ENCODE measurements at regions not wholly inside any gene's neighbourhood (a gene's known extent, or its start where the extent isn't known, plus 50 kb on each side); places are given as distances from the start of the nearest gene placed in this dataset.
"Not testable (repeated sequence)": the region's sequence is repeated elsewhere in the genome, so short reads cannot be mapped to it uniquely, and the experiment has no call there.

- Histone ChIP-seq H3K4me1 (ENCODE audit: control insufficient read depth, insufficient read depth, low read length) (no peaks in the 10 kb centered on the region), H3K4me2 (ENCODE audit: low read length) (no peak overlapping the region), H3K27me3 (ENCODE audit: control insufficient read depth, insufficient read depth, low read length) (no peaks in the 10 kb centered on the region)
Observed at GRCh38 chr22:25477358-25477757, 87.1 kb upstream of the GRK3 start.

GRCh38 chr22:25478111-25478510 is 86.4 kb upstream of the GRK3 start:
- no peak overlapping the region for H3K4me3 ChIP-seq (ENCODE audit: low read length)
- H3K9ac ChIP-seq (ENCODE audit: low read depth, low read length): no peak overlapping the region
- H3K4me1 ChIP-seq (ENCODE audit: control insufficient read depth, insufficient read depth, low read length): no peaks in the 10 kb centered on the region
- H3K36me3 ChIP-seq (ENCODE audit: insufficient read depth, low read length): no peaks in the 10 kb centered on the region
- H3K9me3 ChIP-seq (replicated peaks; ENCODE audit: low read length): no peaks in the 10 kb centered on the region
- no peaks in the 10 kb centered on the region for H3K27me3 ChIP-seq (ENCODE audit: control insufficient read depth, insufficient read depth, low read length)
- no peak overlapping the region for H3K4me2 ChIP-seq (ENCODE audit: low read length)

More at GRCh38 chr22:25477358-25477757, 87.1 kb upstream of the GRK3 start:
- Histone ChIP-seq H3K4me3 (ENCODE audit: low read length) (no peak overlapping the region), H3K36me3 (ENCODE audit: insufficient read depth, low read length) (no peaks in the 10 kb centered on the region), H3K9ac (ENCODE audit: low read depth, low read length) (no peak overlapping the region), H3K9me3 (replicated peaks; ENCODE audit: low read length) (no peaks in the 10 kb centered on the region)

GRCh38 chr22:25478528-25478927 is 85.9 kb upstream of the GRK3 start:
- H3K4me3 ChIP-seq (ENCODE audit: low read length): no peak overlapping the region
- H3K4me2 ChIP-seq (ENCODE audit: low read length): no peak overlapping the region
- H3K4me1 ChIP-seq (ENCODE audit: control insufficient read depth, insufficient read depth, low read length): no peaks in the 10 kb centered on the region
- no peaks in the 10 kb centered on the region for H3K9me3 ChIP-seq (replicated peaks; ENCODE audit: low read length)
- H3K27me3 ChIP-seq (ENCODE audit: control insufficient read depth, insufficient read depth, low read length): no peaks in the 10 kb centered on the region
- no peak overlapping the region for H3K9ac ChIP-seq (ENCODE audit: low read depth, low read length)
- H3K36me3 ChIP-seq (ENCODE audit: insufficient read depth, low read length): no peaks in the 10 kb centered on the region

GRCh38 chr22:25480868-25481267 is 83.6 kb upstream of the GRK3 start:
- not testable (repeated sequence) for H3K9me3 ChIP-seq (replicated peaks; ENCODE audit: low read length); H3K9ac ChIP-seq (ENCODE audit: low read depth, low read length); H3K27me3 ChIP-seq (ENCODE audit: control insufficient read depth, insufficient read depth, low read length); H3K4me3 ChIP-seq (ENCODE audit: low read length); H3K36me3 ChIP-seq (ENCODE audit: insufficient read depth, low read length); H3K4me2 ChIP-seq (ENCODE audit: low read length); H3K4me1 ChIP-seq (ENCODE audit: control insufficient read depth, insufficient read depth, low read length)

GRCh38 chr22:25482091-25482760 is 82.2 kb upstream of the GRK3 start:
- no peak overlapping the region for H3K9ac ChIP-seq (ENCODE audit: low read depth, low read length)
- H3K4me1 ChIP-seq (ENCODE audit: control insufficient read depth, insufficient read depth, low read length): no peaks in the 10 kb centered on the region
- no peaks in the 10 kb centered on the region for H3K27me3 ChIP-seq (ENCODE audit: control insufficient read depth, insufficient read depth, low read length)
- H3K9me3 ChIP-seq (replicated peaks; ENCODE audit: low read length): no peaks in the 10 kb centered on the region
- no peak overlapping the region for H3K4me2 ChIP-seq (ENCODE audit: low read length)
- no peak overlapping the region for H3K4me3 ChIP-seq (ENCODE audit: low read length)
- H3K36me3 ChIP-seq (ENCODE audit: insufficient read depth, low read length): no peaks in the 10 kb centered on the region

GRCh38 chr22:25482868-25483639 is 81.4 kb upstream of the GRK3 start:
- H3K4me3 ChIP-seq (ENCODE audit: low read length): no peak overlapping the region
- H3K27me3 ChIP-seq (ENCODE audit: control insufficient read depth, insufficient read depth, low read length): no peaks in the 10 kb centered on the region
- H3K4me2 ChIP-seq (ENCODE audit: low read length): no peak overlapping the region
- peaks cover 3% of the 10 kb centered on the region for H3K4me1 ChIP-seq (ENCODE audit: control insufficient read depth, insufficient read depth, low read length)
- no peaks in the 10 kb centered on the region for H3K9me3 ChIP-seq (replicated peaks; ENCODE audit: low read length)
- H3K9ac ChIP-seq (ENCODE audit: low read depth, low read length): no peak overlapping the region
- no peaks in the 10 kb centered on the region for H3K36me3 ChIP-seq (ENCODE audit: insufficient read depth, low read length)

- Histone ChIP-seq H3K4me2 (ENCODE audit: low read length) (no peak overlapping the region), H3K4me3 (ENCODE audit: low read length) (no peak overlapping the region), H3K27me3 (ENCODE audit: control insufficient read depth, insufficient read depth, low read length) (no peaks in the 10 kb centered on the region), H3K9me3 (replicated peaks; ENCODE audit: low read length) (no peaks in the 10 kb centered on the region), H3K9ac (ENCODE audit: low read depth, low read length) (no peak overlapping the region), H3K4me1 (ENCODE audit: control insufficient read depth, insufficient read depth, low read length) (peaks cover 12% of the 10 kb centered on the region), H3K36me3 (ENCODE audit: insufficient read depth, low read length) (no peaks in the 10 kb centered on the region)
Observed at GRCh38 chr22:25483931-25484330, 80.5 kb upstream of the GRK3 start.

GRCh38 chr22:25484521-25485315 is 79.8 kb upstream of the GRK3 start:
- no peak overlapping the region for H3K9ac ChIP-seq (ENCODE audit: low read depth, low read length)
- no peak overlapping the region for H3K4me3 ChIP-seq (ENCODE audit: low read length)
- no peaks in the 10 kb centered on the region for H3K27me3 ChIP-seq (ENCODE audit: control insufficient read depth, insufficient read depth, low read length)
- H3K4me1 ChIP-seq (ENCODE audit: control insufficient read depth, insufficient read depth, low read length): peaks cover 14% of the 10 kb centered on the region
- H3K36me3 ChIP-seq (ENCODE audit: insufficient read depth, low read length): no peaks in the 10 kb centered on the region
- no peak overlapping the region for H3K4me2 ChIP-seq (ENCODE audit: low read length)
- no peaks in the 10 kb centered on the region for H3K9me3 ChIP-seq (replicated peaks; ENCODE audit: low read length)

- Histone ChIP-seq H3K4me3 (ENCODE audit: low read length) (no peak overlapping the region), H3K4me1 (ENCODE audit: control insufficient read depth, insufficient read depth, low read length) (peaks cover 14% of the 10 kb centered on the region), H3K4me2 (ENCODE audit: low read length) (no peak overlapping the region), H3K9me3 (replicated peaks; ENCODE audit: low read length) (no peaks in the 10 kb centered on the region), H3K27me3 (ENCODE audit: control insufficient read depth, insufficient read depth, low read length) (no peaks in the 10 kb centered on the region), H3K9ac (ENCODE audit: low read depth, low read length) (no peak overlapping the region), H3K36me3 (ENCODE audit: insufficient read depth, low read length) (no peaks in the 10 kb centered on the region)
Observed at GRCh38 chr22:25485626-25486545, 78.6 kb upstream of the GRK3 start.

- H3K9me3 ChIP-seq (replicated peaks; ENCODE audit: low read length): no peaks in the 10 kb centered on the region
- H3K36me3 ChIP-seq (ENCODE audit: insufficient read depth, low read length): no peaks in the 10 kb centered on the region
- H3K4me3 ChIP-seq (ENCODE audit: low read length): no peak overlapping the region
- H3K4me2 ChIP-seq (ENCODE audit: low read length): no peak overlapping the region
- H3K27me3 ChIP-seq (ENCODE audit: control insufficient read depth, insufficient read depth, low read length): no peaks in the 10 kb centered on the region
- peaks cover 14% of the 10 kb centered on the region for H3K4me1 ChIP-seq (ENCODE audit: control insufficient read depth, insufficient read depth, low read length)
- no peak overlapping the region for H3K9ac ChIP-seq (ENCODE audit: low read depth, low read length)
Observed at GRCh38 chr22:25487508-25487907, 77.0 kb upstream of the GRK3 start.

Measured in skeletal muscle satellite cell (primary cell).